Type B pancreatic cell (in vitro differentiated cells): ENCODE measurements at regions not wholly inside any gene's neighbourhood (a gene's known extent, or its start where the extent isn't known, plus 50 kb on each side); places are given as distances from the start of the nearest gene placed in this dataset.

ENCODE experiments used
- DNase-seq: peaks from one replicate; pipeline ENCODE4 v3.0.0; 2021; ENCODE audit warnings: mixed read lengths; ENCODE audit not compliant: unreplicated experiment; ENCODE audit errors: extremely low spot score
- H3K27ac Mint-ChIP-seq: 2 replicates; pipeline ENCODE4 v1.8.0; 2021; ENCODE audit warnings: mild to moderate bottlenecking, mixed read lengths
- H3K27me3 Mint-ChIP-seq: 2 replicates; pipeline ENCODE4 v1.8.0; 2021; ENCODE audit warnings: mixed read lengths
- H3K36me3 Mint-ChIP-seq: 2 replicates; pipeline ENCODE4 v1.8.0; 2021; ENCODE audit warnings: mixed read lengths
- H3K4me1 Mint-ChIP-seq: one replicate; pipeline ENCODE4 v1.8.0; 2021; ENCODE audit warnings: mixed read lengths; ENCODE audit not compliant: unreplicated experiment
- H3K4me3 Mint-ChIP-seq: 2 replicates; pipeline ENCODE4 v1.8.0; 2021; ENCODE audit warnings: mild to moderate bottlenecking, mixed read lengths
- H3K9me3 Mint-ChIP-seq: 2 replicates; pipeline ENCODE4 v1.8.0; 2021; ENCODE audit warnings: mixed read lengths
- CTCF ChIP-seq: fragments of 200-600 bp; sonication (generic); conservative IDR thresholded peaks from 2 replicates; pipeline ENCODE4 v1.5.0; 2021; ENCODE audit warnings: antibody characterized with exemption, mild to moderate bottlenecking

- Mint-ChIP-seq H3K9me3 (no peaks in the 10 kb centered on the region), H3K27me3 (peaks cover 25% of the 10 kb centered on the region), H3K36me3 (no peaks in the 10 kb centered on the region), H3K4me3 (no peak overlapping the region), H3K4me1 (no peaks in the 10 kb centered on the region), H3K27ac (no peak overlapping the region)
- no peak for DNase-seq
- no peak for TF ChIP-seq CTCF
These were observed 547.6 kb downstream of the NR2F2 start for GRCh38 chr15:96878129-96878528.

- Mint-ChIP-seq H3K36me3 (no peaks in the 10 kb centered on the region), H3K4me3 (no peak overlapping the region), H3K27ac (no peak overlapping the region), H3K9me3 (no peaks in the 10 kb centered on the region), H3K4me1 (no peaks in the 10 kb centered on the region), H3K27me3 (peaks cover 9% of the 10 kb centered on the region)
- no peak for DNase-seq
- TF ChIP-seq CTCF = no peak
These were observed 551.7 kb downstream of the NR2F2 start for GRCh38 chr15:96882121-96882772.

- no peaks in the 10 kb centered on the region for H3K36me3 Mint-ChIP-seq
- H3K4me3 Mint-ChIP-seq = no peak overlapping the region
- DNase-seq = no peak
- no peak overlapping the region for H3K27ac Mint-ChIP-seq
- H3K4me1 Mint-ChIP-seq = peaks cover 13% of the 10 kb centered on the region
- no peaks in the 10 kb centered on the region for H3K9me3 Mint-ChIP-seq
- H3K27me3 Mint-ChIP-seq = peaks cover 3% of the 10 kb centered on the region
- TF ChIP-seq CTCF = no peak
These were observed 557.2 kb downstream of the NR2F2 start for GRCh38 chr15:96887730-96888129.

- Mint-ChIP-seq H3K4me3 (no peak overlapping the region), H3K27me3 (peaks cover 3% of the 10 kb centered on the region), H3K9me3 (no peaks in the 10 kb centered on the region), H3K4me1 (peaks cover 13% of the 10 kb centered on the region), H3K27ac (no peak overlapping the region), H3K36me3 (no peaks in the 10 kb centered on the region)
- TF ChIP-seq CTCF = no peak
- no peak for DNase-seq
These were observed 558.3 kb downstream of the NR2F2 start for GRCh38 chr15:96888764-96889163.

GRCh38 chr15:96889734-96890480 is 559.4 kb downstream of the NR2F2 start:
- Mint-ChIP-seq H3K36me3 (no peaks in the 10 kb centered on the region), H3K27ac (no peak overlapping the region), H3K4me1 (peaks cover 13% of the 10 kb centered on the region), H3K4me3 (peak overlapping the region; percentile 42), H3K27me3 (peaks cover 3% of the 10 kb centered on the region), H3K9me3 (no peaks in the 10 kb centered on the region)
- TF ChIP-seq CTCF = no peak
- no peak for DNase-seq
